Ishikawa (cell line): ENCODE measurements at regions not wholly inside any gene's neighbourhood (a gene's known extent, or its start where the extent isn't known, plus 50 kb on each side); places are given as distances from the start of the nearest gene placed in this dataset.

ENCODE experiments used
- CEBPB ChIP-seq: IDR thresholded peaks from 2 replicates; pipeline ENCODE4 v1.6.1; 2012
- CREB1 ChIP-seq: IDR thresholded peaks from 2 replicates; pipeline ENCODE4 v1.6.1; 2012; ENCODE audit warnings: low read depth
- EGR1 ChIP-seq: IDR thresholded peaks from 2 replicates; pipeline ENCODE4 v1.6.1; 2012
- EP300 ChIP-seq: IDR thresholded peaks from 2 replicates; pipeline ENCODE4 v1.6.1; 2012; ENCODE audit warnings: borderline replicate concordance
- FOXM1 ChIP-seq: IDR thresholded peaks from 2 replicates; pipeline ENCODE4 v1.6.1; 2012; ENCODE audit warnings: low read depth, borderline replicate concordance
- NFIC ChIP-seq: IDR thresholded peaks from 2 replicates; pipeline ENCODE4 v1.6.1; 2012
- RAD21 ChIP-seq: IDR thresholded peaks from 2 replicates; pipeline ENCODE4 v1.6.1; 2012; ENCODE audit warnings: low read depth
- REST ChIP-seq: IDR thresholded peaks from 2 replicates; pipeline ENCODE4 v1.6.1; 2012; ENCODE audit warnings: low read depth, mild to moderate bottlenecking
- TAF1 ChIP-seq: IDR thresholded peaks from 2 replicates; pipeline ENCODE4 v1.6.1; 2012; ENCODE audit warnings: low read depth, mild to moderate bottlenecking
- TCF12 ChIP-seq: IDR thresholded peaks from 2 replicates; pipeline ENCODE4 v1.6.1; 2012; ENCODE audit warnings: low read depth
- TEAD4 ChIP-seq: IDR thresholded peaks from 2 replicates; pipeline ENCODE4 v1.6.1; 2012
- USF1 ChIP-seq: IDR thresholded peaks from 2 replicates; pipeline ENCODE4 v1.6.1; 2012
- YY1 ChIP-seq: IDR thresholded peaks from 2 replicates; pipeline ENCODE4 v1.6.1; 2012; ENCODE audit warnings: low read depth
- ZBTB7A ChIP-seq: IDR thresholded peaks from 2 replicates; pipeline ENCODE4 v1.6.1; 2012; ENCODE audit warnings: low read depth
- TF ChIP-seq, protein P1 (sequence below): IDR thresholded peaks from 2 replicates; pipeline ENCODE4 v1.6.1; 2012

GRCh38 chr11:25779033-25779432 lies 552.9 kb upstream of the ANO3 start:
- TF ChIP-seq EGR1: no peak
- TF ChIP-seq TCF12: no peak
- no peak for TF ChIP-seq CEBPB
- no peak for TF ChIP-seq CREB1
- TF ChIP-seq NFIC: no peak
- TF ChIP-seq TAF1: no peak
- TF ChIP-seq FOXM1: no peak
- no peak for TF ChIP-seq RAD21
- TF ChIP-seq, protein P1, sequence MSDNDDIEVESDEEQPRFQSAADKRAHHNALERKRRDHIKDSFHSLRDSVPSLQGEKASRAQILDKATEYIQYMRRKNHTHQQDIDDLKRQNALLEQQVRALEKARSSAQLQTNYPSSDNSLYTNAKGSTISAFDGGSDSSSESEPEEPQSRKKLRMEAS: no peak
- TF ChIP-seq USF1: no peak
- TF ChIP-seq EP300: no peak
- TF ChIP-seq YY1: no peak
- TF ChIP-seq ZBTB7A: no peak

DNA sequence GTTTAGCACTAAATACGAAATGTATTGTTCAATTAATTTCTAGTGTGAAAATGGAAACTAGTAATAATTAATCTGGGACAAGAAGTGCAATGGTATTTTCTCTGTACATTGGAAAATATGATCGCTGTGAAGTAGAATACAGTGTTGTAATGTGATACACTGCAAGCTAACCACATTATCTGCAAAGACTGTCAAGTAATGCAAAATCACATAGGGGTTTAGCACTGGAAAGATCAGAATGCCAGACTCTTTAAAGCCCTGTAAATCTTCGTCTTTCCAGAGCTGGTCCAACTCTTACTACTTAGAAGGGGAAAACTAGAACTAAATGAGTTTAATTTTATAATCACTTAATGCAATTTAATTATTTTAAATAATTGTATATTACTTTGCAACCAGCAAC lies 544.5 kb upstream of the ANO3 start:
- TF ChIP-seq RAD21 (no peak), EGR1 (no peak), NFIC (no peak), FOXM1 (no peak), TEAD4 (no peak), USF1 (no peak), TCF12 (no peak), ZBTB7A (no peak), YY1 (no peak), EP300 (no peak), REST (no peak), CEBPB (no peak), TAF1 (no peak), CREB1 (no peak)
- TF ChIP-seq, protein P1: no peak

GRCh38 chr11:25790396-25790795 lies 541.5 kb upstream of the ANO3 start:
- TF ChIP-seq EGR1: no peak
- TF ChIP-seq TCF12: no peak
- TF ChIP-seq NFIC: no peak
- TF ChIP-seq TAF1: no peak
- TF ChIP-seq YY1: no peak
- TF ChIP-seq, protein P1: no peak
- TF ChIP-seq CREB1: no peak
- TF ChIP-seq TEAD4: no peak
- no peak for TF ChIP-seq FOXM1
- no peak for TF ChIP-seq CEBPB
- TF ChIP-seq EP300: no peak
- TF ChIP-seq USF1: no peak
- TF ChIP-seq RAD21: no peak
- no peak for TF ChIP-seq ZBTB7A

DNA sequence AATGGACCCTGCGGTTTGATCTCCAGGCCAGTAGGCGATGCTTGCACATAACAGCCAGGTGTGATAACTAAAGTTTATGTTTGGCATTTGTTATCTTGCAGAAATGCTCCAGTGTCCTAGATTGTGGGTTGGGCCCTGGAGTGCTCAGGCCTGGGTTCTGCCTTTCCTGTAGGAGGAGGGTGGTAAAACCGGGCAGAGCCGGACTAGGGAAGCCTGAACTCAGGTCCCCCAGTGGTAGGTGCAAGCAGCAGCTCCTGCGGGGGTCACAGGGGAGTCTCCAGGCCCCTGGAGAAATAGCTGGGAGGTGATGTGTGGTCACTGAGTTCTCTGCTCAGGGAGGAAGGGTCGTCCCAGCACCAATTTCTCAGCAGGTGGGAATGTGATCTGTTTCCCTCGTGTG lies 538.3 kb upstream of the ANO3 start:
- TF ChIP-seq TEAD4 (no peak), YY1 (no peak), NFIC (no peak), CREB1 (no peak), REST (no peak), ZBTB7A (no peak), EGR1 (no peak), CEBPB (no peak), USF1 (no peak), EP300 (no peak), TCF12 (no peak), RAD21 (no peak), FOXM1 (no peak), TAF1 (no peak)
- TF ChIP-seq, protein P1: no peak

DNA sequence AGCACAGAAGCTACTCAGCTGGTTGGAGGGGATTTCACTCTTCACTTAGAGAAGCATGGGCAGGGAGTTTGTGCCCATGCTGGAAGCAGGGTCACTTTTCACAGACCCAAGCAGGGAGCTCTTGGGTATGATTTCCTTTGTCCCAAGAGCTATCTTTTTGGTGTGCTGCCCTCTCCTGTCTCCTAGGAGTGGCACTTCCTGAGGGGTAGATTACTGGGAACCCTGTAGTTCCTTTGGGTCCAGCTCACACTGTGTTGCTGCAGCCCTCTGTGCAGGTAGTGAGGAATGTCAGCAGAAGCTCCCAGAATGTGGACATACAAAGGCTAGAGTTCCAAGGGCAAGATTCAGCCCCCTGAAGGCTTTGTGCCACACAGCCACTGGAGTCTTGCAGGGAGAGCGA lies 537.1 kb upstream of the ANO3 start:
- TF ChIP-seq, protein P1: no peak
- TF ChIP-seq CREB1 (no peak), FOXM1 (no peak), EP300 (no peak), USF1 (no peak), NFIC (no peak), TAF1 (no peak), YY1 (no peak), CEBPB (no peak), ZBTB7A (no peak), TEAD4 (no peak), TCF12 (no peak)
